ENCODE measurements at regions not wholly inside any gene's neighbourhood (a gene's known extent, or its start where the extent isn't known, plus 50 kb on each side); places are given as distances from the start of the nearest gene placed in this dataset.
A peak's percentile ranks its signal among the peaks of the same experiment; 100 is the strongest.
"Not testable (repeated sequence)": the region's sequence is repeated elsewhere in the genome, so short reads cannot be mapped to it uniquely, and the experiment has no call there.

GRCh38 chr17:18546514-18547398 lies 70.2 kb downstream of the LGALS9C start:
- H3K27ac ChIP-seq; H3K9me3 ChIP-seq; DNase-seq; intact Hi-C loops (cut with DNase I); H3K36me3 ChIP-seq; H3K4me3 ChIP-seq; H3K4me1 ChIP-seq; H3K27me3 ChIP-seq: not testable (repeated sequence)
- 43 to 92% methylated on average over 2 to 3 of the region's 3 CpGs for WGBS, 2 donors

GRCh38 chr17:18557086-18557485 lies 80.5 kb downstream of the LGALS9C start:
- H3K4me3 ChIP-seq; H3K27ac ChIP-seq; intact Hi-C loops (cut with DNase I); H3K4me1 ChIP-seq; H3K9me3 ChIP-seq; H3K27me3 ChIP-seq; DNase-seq; H3K36me3 ChIP-seq: not testable (repeated sequence)
- WGBS, 2 donors: 81 to 91% methylated on average over 4 of the region's 4 CpGs

DNA sequence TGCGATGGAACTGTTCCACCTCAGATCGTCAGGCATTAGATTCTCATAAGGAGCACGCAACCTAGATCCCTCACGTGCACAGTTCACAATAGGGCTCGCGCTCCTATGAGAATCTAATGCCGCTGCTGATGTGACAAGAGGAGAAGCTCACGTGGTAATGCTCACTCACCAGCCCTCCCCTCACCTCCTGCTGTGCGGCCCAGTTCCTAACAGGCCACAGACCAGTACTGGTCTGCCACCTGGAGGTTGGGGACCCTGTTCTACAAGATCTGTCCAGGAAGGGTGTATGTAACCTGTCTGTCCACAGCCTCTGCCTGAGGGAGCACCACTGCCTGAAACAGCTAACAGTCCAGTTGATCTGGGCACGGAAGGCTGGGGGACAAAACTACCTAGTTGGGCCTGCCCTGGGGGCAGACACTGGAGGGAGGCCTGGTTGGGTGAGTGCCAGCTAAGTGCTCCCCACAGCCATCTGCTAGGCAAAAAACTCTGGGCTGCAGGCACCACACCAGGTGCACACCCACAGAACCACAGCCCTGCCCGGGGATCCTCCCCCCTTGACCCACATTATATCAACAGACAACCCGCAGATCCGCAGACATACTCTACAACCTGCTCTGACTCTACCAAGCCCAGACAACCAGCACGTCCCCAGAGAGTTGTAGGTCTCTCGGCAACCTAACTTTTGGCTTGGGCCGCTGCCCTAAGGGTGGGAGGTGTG lies 80.7 kb downstream of the TBC1D28 start:
- WGBS, 2 donors: 53 to 57% methylated on average over 14 of the region's 16 CpGs
- intact Hi-C loops (cut with DNase I); H3K27me3 ChIP-seq; H3K27ac ChIP-seq; DNase-seq; H3K4me1 ChIP-seq; H3K9me3 ChIP-seq; H3K4me3 ChIP-seq; H3K36me3 ChIP-seq: not testable (repeated sequence)

DNA sequence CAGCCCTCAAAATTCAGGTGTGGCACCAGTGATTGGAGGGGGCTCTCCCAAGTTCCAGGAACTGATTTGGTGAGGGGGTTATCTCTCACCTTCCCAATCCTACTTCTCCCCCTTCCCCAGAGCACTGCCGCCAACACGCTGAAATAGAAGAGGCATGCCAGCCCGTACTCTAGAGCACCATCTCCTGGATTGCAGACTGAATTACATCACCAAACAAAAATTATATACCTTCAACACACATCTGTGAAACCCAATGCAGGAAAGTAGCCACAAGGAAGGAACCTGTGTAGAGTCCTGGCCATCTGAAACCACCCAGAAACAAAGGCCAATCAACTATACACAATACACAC lies 80.1 kb downstream of the TBC1D28 start:
- H3K9me3 ChIP-seq; intact Hi-C loops (cut with DNase I); DNase-seq; H3K27ac ChIP-seq; H3K4me3 ChIP-seq; H3K27me3 ChIP-seq; H3K36me3 ChIP-seq: not testable (repeated sequence)
- TF ChIP-seq, protein P1, sequence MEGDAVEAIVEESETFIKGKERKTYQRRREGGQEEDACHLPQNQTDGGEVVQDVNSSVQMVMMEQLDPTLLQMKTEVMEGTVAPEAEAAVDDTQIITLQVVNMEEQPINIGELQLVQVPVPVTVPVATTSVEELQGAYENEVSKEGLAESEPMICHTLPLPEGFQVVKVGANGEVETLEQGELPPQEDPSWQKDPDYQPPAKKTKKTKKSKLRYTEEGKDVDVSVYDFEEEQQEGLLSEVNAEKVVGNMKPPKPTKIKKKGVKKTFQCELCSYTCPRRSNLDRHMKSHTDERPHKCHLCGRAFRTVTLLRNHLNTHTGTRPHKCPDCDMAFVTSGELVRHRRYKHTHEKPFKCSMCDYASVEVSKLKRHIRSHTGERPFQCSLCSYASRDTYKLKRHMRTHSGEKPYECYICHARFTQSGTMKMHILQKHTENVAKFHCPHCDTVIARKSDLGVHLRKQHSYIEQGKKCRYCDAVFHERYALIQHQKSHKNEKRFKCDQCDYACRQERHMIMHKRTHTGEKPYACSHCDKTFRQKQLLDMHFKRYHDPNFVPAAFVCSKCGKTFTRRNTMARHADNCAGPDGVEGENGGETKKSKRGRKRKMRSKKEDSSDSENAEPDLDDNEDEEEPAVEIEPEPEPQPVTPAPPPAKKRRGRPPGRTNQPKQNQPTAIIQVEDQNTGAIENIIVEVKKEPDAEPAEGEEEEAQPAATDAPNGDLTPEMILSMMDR (IDR thresholded peaks at IDR 0.05): peak in 3 of 4 experiments; percentile 37 to 68 (median 57)
- 3 to 10% methylated on average over 3 of the region's 3 CpGs for WGBS, 2 donors
- peaks cover 0 to 10% (median 0%) of the 10 kb centered on the region in 4 donors for H3K4me1 ChIP-seq

GRCh38 chr17:18568108-18568995 lies 75.8 kb downstream of the TBC1D28 start:
- H3K4me1 ChIP-seq: peaks cover 0 to 18% (median 0%) of the 10 kb centered on the region in 4 donors
- intact Hi-C loops (cut with DNase I); H3K27ac ChIP-seq; H3K36me3 ChIP-seq; H3K9me3 ChIP-seq; H3K27me3 ChIP-seq; DNase-seq; H3K4me3 ChIP-seq: not testable (repeated sequence)
- 85 to 86% methylated on average over 15 of the region's 17 CpGs for WGBS, 2 donors

GRCh38 chr17:18569489-18569913 lies 74.7 kb downstream of the TBC1D28 start:
- peaks cover 0 to 18% (median 0%) of the 10 kb centered on the region in 4 donors for H3K4me1 ChIP-seq
- intact Hi-C loops (cut with DNase I); DNase-seq; H3K9me3 ChIP-seq; H3K4me3 ChIP-seq; H3K36me3 ChIP-seq; H3K27ac ChIP-seq; H3K27me3 ChIP-seq: not testable (repeated sequence)
- WGBS, 2 donors: 5 to 29% methylated on average over 5 to 7 of the region's 8 CpGs

- WGBS, 2 donors: 97 to 98% methylated on average over 16 to 18 of the region's 23 CpGs
- H3K4me3 ChIP-seq; H3K9me3 ChIP-seq; intact Hi-C loops (cut with DNase I); H3K27ac ChIP-seq; DNase-seq; H3K27me3 ChIP-seq; H3K36me3 ChIP-seq: not testable (repeated sequence)
- H3K4me1 ChIP-seq: peaks cover 0 to 15% (median 0%) of the 10 kb centered on the region in 4 donors
These were observed 71.7 kb downstream of the TBC1D28 start for GRCh38 chr17:18572536-18572935.

GRCh38 chr17:18574137-18574536 lies 70.1 kb downstream of the TBC1D28 start:
- intact Hi-C loops (cut with DNase I); H3K27me3 ChIP-seq; H3K9me3 ChIP-seq; H3K36me3 ChIP-seq; H3K4me1 ChIP-seq; H3K27ac ChIP-seq; H3K4me3 ChIP-seq; DNase-seq: not testable (repeated sequence)
- 71 to 82% methylated on average over 2 of the region's 2 CpGs for WGBS, 2 donors

Small RNA genes lying in the stretch of these regions (small RNA-seq; reads per million reads assigned to genes)
- 0 reads per million in 3 donors for gene AC107983.1

Measured in sigmoid colon (tissue), 6 donors.